ENCODE measurements at regions not wholly inside any gene's neighbourhood (a gene's known extent, or its start where the extent isn't known, plus 50 kb on each side); places are given as distances from the start of the nearest gene placed in this dataset.
"Not testable (repeated sequence)": the region's sequence is repeated elsewhere in the genome, so short reads cannot be mapped to it uniquely, and the experiment has no call there.

DNA sequence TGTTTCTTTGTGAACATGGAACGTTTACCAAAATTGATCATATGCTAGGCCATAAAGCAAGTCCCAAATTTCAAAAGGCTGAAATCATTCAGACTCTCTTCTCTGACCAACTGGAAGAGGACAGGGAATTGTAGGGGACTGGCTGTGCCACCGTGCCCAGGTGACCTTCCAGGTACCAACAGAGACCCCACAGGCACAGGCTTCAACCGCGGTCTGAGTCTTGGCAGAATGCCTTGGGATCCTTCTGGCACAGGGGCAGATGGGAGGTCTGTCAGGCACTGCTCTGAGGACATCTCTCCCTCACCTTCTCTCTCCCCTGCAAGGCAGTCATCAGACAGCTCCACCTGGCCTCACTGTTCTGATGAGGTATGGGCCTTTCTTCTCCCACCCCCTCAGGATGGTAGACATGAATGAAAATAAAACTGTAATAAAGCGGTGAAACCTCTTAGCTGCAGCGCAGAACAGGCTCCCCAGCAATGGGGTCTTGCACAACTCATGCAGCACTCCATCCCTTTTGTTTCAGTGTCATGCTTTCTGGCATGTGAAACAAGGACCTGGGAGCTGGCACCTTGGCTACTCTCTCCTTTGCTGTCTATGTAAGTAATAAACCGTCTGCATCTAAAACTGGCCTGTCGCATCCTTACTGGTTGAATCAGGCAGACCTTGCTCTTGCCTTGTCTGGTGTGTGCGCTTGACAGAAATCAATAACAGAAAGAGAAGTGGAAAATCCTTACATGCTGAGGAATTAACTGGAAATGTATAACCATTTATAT, 289.2 kb downstream of the KLF13 start:
- WGBS (ENCODE audit: missing lambda C conversion rate): 71% methylated on average over 9 of the region's 9 CpGs
- no peaks in the 10 kb centered on the region for H3K4me1 ChIP-seq
- FAIRE-seq (no peak), ATAC-seq (no peak), DNase-seq (ENCODE audit: low read depth in 1 of 2, low spot score in 1 of 2) (no peak)
- no peak overlapping the region for H3K4me2 ChIP-seq
- TF ChIP-seq HEYL (CRISPR knock-in tag; IDR thresholded peaks at IDR 0.05): no peak
- TF ChIP-seq NR3C1 (IDR thresholded peaks at IDR 0.05): no peak
- no peak for TF ChIP-seq EP300 (IDR thresholded peaks at IDR 0.05)
- TF ChIP-seq MYC (IDR thresholded peaks at IDR 0.05; ENCODE audit: borderline replicate concordance, low read length): no peak
- TF ChIP-seq ZC3H11A (IDR thresholded peaks at IDR 0.05): no peak
- no peak for TF ChIP-seq JUNB (IDR thresholded peaks at IDR 0.05)
- TF ChIP-seq, protein P1, sequence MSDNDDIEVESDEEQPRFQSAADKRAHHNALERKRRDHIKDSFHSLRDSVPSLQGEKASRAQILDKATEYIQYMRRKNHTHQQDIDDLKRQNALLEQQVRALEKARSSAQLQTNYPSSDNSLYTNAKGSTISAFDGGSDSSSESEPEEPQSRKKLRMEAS (IDR thresholded peaks at IDR 0.05): no peak
- H3K4me3 ChIP-seq: no peak overlapping the region
- CTCF ChIA-PET: interaction anchor here (1.1 kb wide), 1 partner anchor 359 kb away, joined by 3 read pairs; no protein-coding TSS in a partner anchor
- POLR2A ChIA-PET: no interaction called here
- peaks cover 2% of the 10 kb centered on the region; the same call in 1 of the 3 replicates for H3K9me3 ChIP-seq
- no peak overlapping the region for H3K27ac ChIP-seq

DNA sequence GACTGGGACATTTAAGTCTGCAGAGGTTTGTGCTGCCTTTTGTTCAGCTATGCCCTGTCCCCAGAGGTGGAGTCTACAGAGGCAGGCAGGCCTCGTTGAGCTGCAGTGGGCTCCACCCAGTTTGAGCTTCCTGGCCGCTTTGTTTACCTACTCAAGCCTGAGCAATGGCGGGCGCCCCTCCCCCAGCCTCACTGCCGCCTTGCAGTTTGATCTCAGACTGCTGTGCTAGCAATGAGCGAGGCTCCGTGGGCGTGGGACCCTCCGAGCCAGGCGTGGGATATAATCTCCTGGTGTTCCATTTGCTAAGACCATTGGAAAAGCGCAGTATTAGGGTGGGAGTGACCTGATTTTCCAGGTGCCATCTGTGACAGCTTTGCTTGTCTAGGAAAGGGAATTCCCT, 296.7 kb downstream of the KLF13 start:
- H3K9me3 ChIP-seq; DNase-seq (ENCODE audit: low read depth in 1 of 2, low spot score in 1 of 2); H3K4me1 ChIP-seq; POLR2A ChIA-PET; FAIRE-seq; ATAC-seq; H3K27ac ChIP-seq; H3K4me3 ChIP-seq; H3K4me2 ChIP-seq: not testable (repeated sequence)
- 23% methylated on average over 4 of the region's 11 CpGs for WGBS (ENCODE audit: missing lambda C conversion rate)
- CTCF ChIA-PET: interaction anchor here (1.0 kb wide), 1 partner anchor 17 kb away, joined by 5 read pairs; no protein-coding TSS in a partner anchor

DNA sequence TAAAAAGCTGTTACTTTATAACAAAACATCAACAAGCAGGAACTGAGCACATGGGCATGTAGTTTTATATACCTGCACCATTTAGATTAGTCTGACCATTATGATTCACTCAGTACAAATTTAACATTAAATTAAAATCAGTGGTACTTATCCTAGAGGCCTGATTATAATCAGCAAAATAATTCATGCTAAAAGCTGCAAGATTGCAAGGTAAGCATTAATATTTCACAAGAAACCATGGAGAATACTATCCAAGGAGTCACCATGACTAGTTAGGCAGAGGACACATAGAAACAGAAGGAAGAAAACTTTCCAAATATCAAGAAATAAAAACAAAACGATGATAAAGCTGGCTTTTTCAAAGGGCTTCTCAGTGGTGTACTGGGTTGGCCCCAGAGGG, 297.5 kb downstream of the KLF13 start:
- H3K4me2 ChIP-seq; H3K4me3 ChIP-seq; POLR2A ChIA-PET; H3K4me1 ChIP-seq; H3K27ac ChIP-seq; DNase-seq (ENCODE audit: low read depth in 1 of 2, low spot score in 1 of 2); H3K9me3 ChIP-seq; ATAC-seq: not testable (repeated sequence)
- peak; percentile 92 for FAIRE-seq
- 13% methylated on average over 1 of the region's 1 CpG for WGBS (ENCODE audit: missing lambda C conversion rate)
- TF ChIP-seq MAFK (IDR thresholded peaks at IDR 0.05; ENCODE audit: partially characterized antibody): peak; percentile 79
- CTCF ChIA-PET: interaction anchor here (1.0 kb wide), 1 partner anchor 18 kb away, joined by 5 read pairs; no protein-coding TSS in a partner anchor

DNA sequence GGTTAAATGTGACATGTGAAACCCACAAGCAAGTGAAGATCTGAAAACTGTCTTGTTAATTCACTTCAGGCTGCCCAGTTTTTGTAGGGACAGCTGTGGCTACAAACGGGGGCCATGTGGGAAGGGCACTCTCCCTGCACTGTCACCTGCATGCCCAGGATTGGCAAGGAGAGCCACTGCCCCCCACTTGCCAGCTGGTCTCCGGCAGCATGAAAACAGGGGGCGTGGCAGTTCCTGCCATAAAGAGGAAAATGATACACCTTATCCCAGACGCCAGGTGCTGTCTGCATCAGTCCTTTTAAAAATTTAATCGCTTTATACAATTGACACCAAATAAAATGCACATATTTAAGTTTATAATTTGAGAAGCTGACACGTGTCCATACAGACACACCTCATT, 309.1 kb downstream of the KLF13 start:
- H3K9me3 ChIP-seq; H3K4me3 ChIP-seq; ATAC-seq; DNase-seq (ENCODE audit: low read depth in 1 of 2, low spot score in 1 of 2); POLR2A ChIA-PET: not testable (repeated sequence)
- 32% methylated on average over 6 of the region's 6 CpGs for WGBS (ENCODE audit: missing lambda C conversion rate)
- peak; percentile 67 for FAIRE-seq
- H3K27ac ChIP-seq: peak overlapping the region in 1 of 2 experiments; percentile 58; a peak in 3 of 6 replicates
- H3K4me1 ChIP-seq: peaks cover 23% of the 10 kb centered on the region
- CTCF ChIA-PET: interaction anchor here (0.8 kb wide), 1 partner anchor 196 kb away, joined by 3 read pairs; no protein-coding TSS in a partner anchor
- H3K4me2 ChIP-seq: peak overlapping the region; percentile 9; the same call in 1 of the 3 replicates

DNA sequence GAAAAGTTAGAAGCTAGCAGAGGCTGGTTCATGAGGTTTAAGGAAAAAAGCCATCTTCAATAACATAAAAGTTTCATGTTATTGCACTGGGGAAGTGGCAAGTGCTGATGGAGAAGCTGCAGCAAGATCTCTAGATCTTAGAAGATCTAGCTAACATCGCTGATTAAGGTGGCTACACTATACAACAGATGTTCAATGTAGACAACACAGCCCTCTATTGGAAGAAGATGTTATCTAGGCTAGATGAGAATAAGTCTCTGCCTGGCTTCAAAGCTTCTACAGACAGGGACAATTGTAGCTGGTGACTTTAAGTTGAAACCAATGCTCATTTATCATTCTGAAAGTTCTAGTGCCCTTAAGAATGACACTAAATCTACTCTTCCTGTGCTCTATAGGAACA, 310.3 kb downstream of the KLF13 start:
- Histone ChIP-seq H3K4me1 (peaks cover 23% of the 10 kb centered on the region), H3K27ac (peak overlapping the region in 1 of 2 experiments; percentile 71; a peak in 3 of 6 replicates)
- 26% methylated on average over 1 of the region's 1 CpG for WGBS (ENCODE audit: missing lambda C conversion rate)
- FAIRE-seq (peak; percentile 63), ATAC-seq (peak in 1 of 2 experiments; percentile 43; a peak in 2 of 6 replicates)
- H3K9me3 ChIP-seq; DNase-seq (ENCODE audit: low read depth in 1 of 2, low spot score in 1 of 2); H3K4me2 ChIP-seq; POLR2A ChIA-PET; H3K4me3 ChIP-seq: not testable (repeated sequence)
- CTCF ChIA-PET: interaction anchor here (1.1 kb wide), 1 partner anchor 27 kb away, joined by 4 read pairs; no protein-coding TSS in a partner anchor

DNA sequence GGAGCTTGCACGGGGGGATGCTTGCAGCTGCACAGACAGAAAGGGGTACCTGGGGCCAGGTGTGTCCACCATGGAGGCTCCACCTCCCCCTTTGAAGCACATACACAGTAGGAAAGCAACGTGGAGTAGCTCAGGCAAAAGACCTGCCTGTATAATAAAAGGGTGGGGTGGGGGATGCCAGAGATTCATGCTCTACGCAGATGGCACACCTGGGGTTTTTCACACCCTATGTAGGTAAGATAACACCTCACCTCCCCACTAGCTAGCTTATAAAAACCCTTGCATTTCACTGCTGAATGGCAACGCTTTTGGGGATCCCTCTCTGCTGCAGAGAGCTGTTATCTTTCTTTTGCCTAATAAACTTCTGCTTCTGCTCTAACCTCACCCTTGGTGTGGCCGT, 317.3 kb downstream of the KLF13 start:
- H3K4me2 ChIP-seq; FAIRE-seq; CTCF ChIA-PET; H3K27ac ChIP-seq; H3K4me3 ChIP-seq; H3K4me1 ChIP-seq; POLR2A ChIA-PET; DNase-seq (ENCODE audit: low read depth in 1 of 2, low spot score in 1 of 2); H3K9me3 ChIP-seq; ATAC-seq: not testable (repeated sequence)
- 14% methylated on average over 5 of the region's 5 CpGs for WGBS (ENCODE audit: missing lambda C conversion rate)

DNA sequence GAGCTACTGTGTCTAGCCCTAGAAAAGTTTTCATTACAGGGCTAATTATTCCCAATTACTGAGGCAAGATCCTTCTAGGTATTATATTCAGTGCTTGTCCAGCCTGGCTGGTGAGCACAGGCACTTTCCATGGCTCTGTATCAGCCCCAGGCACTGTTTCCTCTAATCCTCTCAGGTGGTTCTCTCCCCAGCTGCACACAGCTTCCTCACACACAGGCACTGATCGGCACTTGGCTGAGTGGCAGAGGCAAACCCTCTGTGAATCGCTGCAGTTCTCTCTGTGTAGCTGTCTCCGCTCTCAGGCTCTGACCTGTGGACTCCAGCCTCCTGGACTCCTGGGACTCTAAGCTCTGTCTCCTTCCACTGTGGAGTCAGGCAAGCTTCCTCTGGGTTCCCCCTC, 318.1 kb downstream of the KLF13 start:
- FAIRE-seq; DNase-seq (ENCODE audit: low read depth in 1 of 2, low spot score in 1 of 2); H3K4me3 ChIP-seq; POLR2A ChIA-PET; H3K4me1 ChIP-seq; CTCF ChIA-PET; H3K4me2 ChIP-seq; H3K27ac ChIP-seq; H3K9me3 ChIP-seq: not testable (repeated sequence)
- ATAC-seq: peak in 1 of 2 experiments; percentile 30; a peak in 2 of 6 replicates
- 69% methylated on average over 3 of the region's 3 CpGs for WGBS (ENCODE audit: missing lambda C conversion rate)

DNA sequence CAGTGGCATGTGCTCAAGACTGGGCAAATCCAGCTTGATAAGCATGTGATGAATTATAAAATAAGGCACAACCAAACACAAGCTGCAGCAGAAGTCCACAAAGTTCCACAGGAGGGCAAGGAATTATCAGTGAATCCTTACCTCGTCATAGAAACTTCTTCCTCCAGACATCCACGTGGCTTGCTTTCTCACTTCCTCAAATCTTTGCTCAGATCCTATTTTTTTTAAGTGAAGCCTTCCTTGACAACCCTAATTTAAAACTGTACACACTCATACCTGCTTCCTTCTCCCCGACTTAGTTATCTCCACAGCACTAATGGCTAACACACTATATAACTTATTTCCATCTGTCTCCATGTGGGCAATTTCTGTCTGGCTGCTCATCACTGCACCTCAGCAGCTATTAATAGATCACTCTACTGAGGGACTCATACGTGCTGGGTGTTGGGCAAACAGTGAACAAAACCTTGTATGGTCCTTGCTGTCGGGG, 320.7 kb downstream of the KLF13 start:
- H3K9me3 ChIP-seq; POLR2A ChIA-PET; H3K4me1 ChIP-seq; FAIRE-seq; H3K4me2 ChIP-seq; H3K27ac ChIP-seq; DNase-seq (ENCODE audit: low read depth in 1 of 2, low spot score in 1 of 2); ATAC-seq; H3K4me3 ChIP-seq: not testable (repeated sequence)
- 26% methylated on average over 5 of the region's 5 CpGs for WGBS (ENCODE audit: missing lambda C conversion rate)
- CTCF ChIA-PET: interaction anchor here (2.3 kb wide), 1 partner anchor 330 kb away, joined by 8 read pairs; no protein-coding TSS in a partner anchor

DNA sequence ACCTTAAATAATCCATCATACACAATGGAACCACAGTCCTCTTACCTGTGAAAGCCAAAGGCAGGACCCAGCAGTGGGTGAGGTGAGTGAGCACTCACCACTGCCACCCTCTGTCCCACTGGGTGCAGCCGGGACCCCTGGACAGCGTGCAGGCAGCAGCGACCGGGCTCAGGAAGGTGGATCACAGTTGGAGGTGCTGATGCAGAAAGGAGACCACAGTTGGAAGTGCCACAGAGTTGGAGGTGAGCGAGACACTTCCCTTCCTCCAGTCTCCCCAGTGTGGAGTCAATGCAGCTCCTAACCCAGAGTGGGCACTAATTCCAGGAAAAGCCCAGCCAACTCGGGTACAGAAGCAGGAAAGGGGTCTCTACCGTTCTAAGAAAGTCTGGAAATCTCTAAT, 323.0 kb downstream of the KLF13 start:
- FAIRE-seq, H3K27ac ChIP-seq: not testable (repeated sequence)
- CTCF ChIA-PET: interaction anchor here (1.5 kb wide), 1 partner anchor 325 kb away, joined by 8 read pairs; no protein-coding TSS in a partner anchor

More for the DNA sequence above, 323.0 kb downstream of the KLF13 start:
- ATAC-seq: peak; percentile 50 to 55; a peak in 4 of 6 replicates
- H3K4me3 ChIP-seq; POLR2A ChIA-PET; H3K4me1 ChIP-seq; H3K4me2 ChIP-seq; DNase-seq (ENCODE audit: low read depth in 1 of 2, low spot score in 1 of 2); H3K9me3 ChIP-seq: not testable (repeated sequence)
- WGBS (ENCODE audit: missing lambda C conversion rate): 43% methylated on average over 7 of the region's 7 CpGs

Data from A549 (cell line).